GM19035 (cell line): ENCODE measurements at regions not wholly inside any gene's neighbourhood (a gene's known extent, or its start where the extent isn't known, plus 50 kb on each side); places are given as distances from the start of the nearest gene placed in this dataset.
A peak's percentile ranks its signal among the peaks of the same experiment; 100 is the strongest.

Source experiments
- ATAC-seq: cut with Tn5 transposase; IDR thresholded peaks from one replicate; pipeline ENCODE4 v1.9.1; 2021; ENCODE audit not compliant: unreplicated experiment

GRCh38 chr9:106724566-106724965 lies 138.4 kb upstream of the ZNF462 start:
- ATAC-seq, result no peak

GRCh38 chr9:106726070-106726815 lies 136.7 kb upstream of the ZNF462 start:
- no peak for ATAC-seq

DNA sequence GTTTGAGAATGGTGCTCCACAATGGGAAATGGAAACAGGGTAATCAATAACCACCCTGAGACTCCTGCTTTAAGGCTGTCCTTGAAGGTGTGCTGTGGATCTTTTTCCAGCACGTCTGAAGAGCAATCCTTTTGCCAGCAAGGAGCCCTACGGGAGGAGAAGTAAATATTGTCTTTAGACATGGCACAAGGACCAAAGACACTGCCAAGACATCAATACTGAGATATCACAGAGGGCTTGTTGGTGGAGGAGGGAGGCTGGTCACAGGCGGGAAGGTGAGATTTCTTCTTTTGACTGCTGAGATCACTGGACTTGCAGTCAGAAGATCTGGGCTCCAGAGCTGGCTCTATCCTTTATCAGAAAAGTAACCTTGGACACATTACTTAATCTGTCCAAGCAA lies 135.0 kb upstream of the ZNF462 start:
- ATAC-seq, result no peak

GRCh38 chr9:106728860-106729259 lies 134.1 kb upstream of the ZNF462 start:
- ATAC-seq, result no peak

DNA sequence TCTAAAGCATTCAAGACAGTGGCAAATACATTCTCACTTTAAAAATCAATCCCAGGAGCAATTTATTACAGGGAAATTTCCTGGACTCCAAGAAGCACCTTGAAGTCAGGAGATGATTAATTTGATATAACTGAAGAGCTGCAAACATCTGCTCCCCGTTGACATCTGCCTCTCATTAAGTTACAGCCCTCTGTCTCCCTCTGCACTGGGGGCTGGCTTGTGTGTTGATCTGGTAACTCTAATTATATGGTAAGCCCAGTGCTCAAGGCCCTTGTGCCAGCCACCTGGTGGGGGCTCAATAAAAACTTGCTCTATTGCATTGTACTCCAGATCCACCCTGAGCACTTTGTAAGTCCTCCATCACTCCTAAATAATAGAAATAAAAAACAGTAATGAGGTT lies 131.1 kb upstream of the ZNF462 start:
- no peak for ATAC-seq

DNA sequence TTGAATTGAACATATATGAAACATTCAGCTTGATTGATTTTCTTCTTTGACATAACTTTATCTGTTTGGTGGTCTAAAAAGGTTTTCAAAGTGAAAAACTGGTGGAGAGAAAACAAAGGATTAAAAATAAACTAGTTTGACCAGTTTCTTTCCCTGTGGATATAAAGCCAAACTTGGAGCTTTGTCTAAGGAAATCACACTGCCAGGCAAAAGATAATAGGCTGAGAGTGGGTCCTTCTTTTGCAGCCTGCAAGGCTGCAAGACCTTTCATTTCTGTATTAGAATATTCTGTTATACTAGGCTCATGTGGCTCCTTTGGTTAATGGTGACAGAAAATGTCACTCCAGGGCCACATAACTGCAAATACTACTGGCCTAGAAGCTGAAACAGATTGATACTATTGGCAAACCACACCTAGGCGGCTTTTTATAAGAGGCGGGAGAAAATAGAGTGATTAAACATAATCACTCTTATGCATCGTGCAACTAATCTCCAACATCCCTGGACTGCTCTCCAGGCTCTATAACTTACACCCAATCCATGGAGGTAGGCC lies 129.1 kb upstream of the ZNF462 start:
- ATAC-seq, result no peak

DNA sequence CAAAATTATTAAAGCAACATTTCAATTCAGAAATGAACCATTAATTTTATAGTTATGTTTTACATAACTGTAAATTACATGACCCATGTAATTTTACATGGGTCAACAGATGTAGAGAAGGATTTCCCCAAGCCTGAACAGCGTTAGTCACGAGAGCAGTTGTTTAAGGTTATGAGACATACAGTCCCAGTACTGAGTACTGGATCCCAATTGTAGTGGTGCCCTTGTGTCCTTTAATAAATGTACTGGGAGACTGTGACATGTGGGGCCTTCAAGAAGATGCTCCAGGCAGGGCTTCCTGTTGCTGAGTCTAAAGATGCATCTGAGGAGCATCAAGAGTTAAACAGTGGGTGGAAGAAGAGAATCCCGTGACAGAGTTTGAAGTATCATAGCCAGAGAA lies 125.5 kb upstream of the ZNF462 start:
- no peak for ATAC-seq

GRCh38 chr9:106738109-106738508 lies 124.9 kb upstream of the ZNF462 start:
- no peak for ATAC-seq

GRCh38 chr9:106745457-106745856 lies 117.5 kb upstream of the ZNF462 start:
- no peak for ATAC-seq

DNA sequence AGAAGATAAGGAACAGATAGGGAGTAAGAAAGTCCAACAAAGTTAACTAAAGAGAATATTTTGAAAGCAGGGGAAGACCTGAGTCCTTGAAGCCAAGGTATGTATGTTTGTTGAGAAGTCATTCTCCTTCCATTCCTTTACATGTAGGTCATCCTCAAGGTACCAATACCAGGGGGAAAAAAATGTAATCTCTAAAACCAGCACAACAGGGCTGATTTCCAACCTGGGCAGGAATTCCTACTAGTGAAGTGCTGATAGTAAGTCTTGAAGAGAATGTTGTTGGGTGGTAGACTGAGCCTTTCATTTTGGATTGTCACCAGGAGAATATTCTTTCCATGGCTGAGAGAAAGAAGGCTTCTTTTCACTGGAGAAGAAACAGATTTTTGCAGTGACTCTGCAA lies 117.1 kb upstream of the ZNF462 start:
- no peak for ATAC-seq

DNA sequence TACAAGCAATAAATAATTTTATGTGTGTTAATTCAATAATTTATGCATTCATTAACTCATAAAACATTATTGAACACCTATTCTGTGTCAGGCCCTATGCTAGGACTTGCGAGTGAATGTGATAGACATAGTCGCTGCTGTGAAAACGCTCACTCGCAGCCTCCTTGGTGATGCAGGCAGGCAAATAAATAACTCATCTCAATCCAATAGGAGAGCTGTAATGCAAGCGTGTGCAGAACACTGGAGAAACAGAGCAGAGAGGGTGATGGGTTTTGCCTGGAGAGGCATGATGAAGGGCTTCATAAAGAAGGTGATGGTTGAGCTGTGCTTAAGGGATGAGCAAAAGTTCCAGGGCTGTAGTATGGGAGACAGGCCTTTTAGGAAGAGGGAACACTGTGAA lies 111.3 kb upstream of the ZNF462 start:
- no peak for ATAC-seq

- no peak for ATAC-seq
Observed at GRCh38 chr9:106752581-106752980, 110.4 kb upstream of the ZNF462 start.

DNA sequence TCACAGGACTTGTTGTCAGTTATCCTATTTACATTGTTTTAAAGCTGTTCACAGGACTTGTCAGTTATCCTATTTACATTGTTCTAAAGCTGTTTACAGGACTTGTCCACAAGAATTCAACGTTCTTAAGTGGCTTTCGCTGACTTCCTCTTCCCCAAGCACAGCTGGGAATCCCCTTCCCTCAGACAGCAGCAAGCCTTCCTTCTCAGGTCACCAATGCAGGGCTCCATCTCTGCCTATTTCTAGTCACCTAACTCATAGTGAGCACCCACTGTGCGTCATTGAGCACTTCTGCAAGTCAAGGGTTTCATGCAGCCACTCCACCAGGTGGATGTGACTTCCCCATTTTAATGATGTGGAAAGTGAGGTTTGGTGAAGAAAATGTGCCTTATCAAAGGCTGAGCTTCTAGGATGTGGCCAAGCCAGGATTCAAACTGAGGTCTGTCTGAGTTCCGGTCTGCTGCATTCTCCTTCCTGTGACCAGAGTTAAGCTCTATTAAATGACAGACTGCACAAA lies 109.8 kb upstream of the ZNF462 start:
- peak; percentile 86 for ATAC-seq

DNA sequence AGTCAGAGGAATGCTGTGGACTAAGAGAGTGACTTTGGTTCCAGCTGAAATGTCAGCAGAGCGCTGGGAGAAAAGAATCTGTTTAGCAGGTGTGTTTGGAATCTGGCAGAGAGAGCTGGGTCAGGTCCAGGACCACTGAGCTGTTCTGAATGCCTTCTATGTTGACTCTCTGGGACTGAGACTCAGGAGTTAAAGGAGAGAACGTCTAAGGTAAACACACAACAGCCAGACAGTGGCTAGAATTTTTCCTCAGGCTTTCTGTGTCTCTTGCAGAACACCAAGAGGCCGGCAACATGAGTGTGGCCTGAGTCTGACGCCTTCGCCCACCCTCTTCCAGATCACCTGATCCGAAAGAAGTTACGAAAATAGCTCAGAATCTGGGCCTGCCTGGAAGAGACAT lies 107.2 kb upstream of the ZNF462 start:
- ATAC-seq, result no peak

GRCh38 chr9:106757514-106757913 lies 105.5 kb upstream of the ZNF462 start:
- ATAC-seq, result no peak

GRCh38 chr9:106758911-106759310 lies 104.1 kb upstream of the ZNF462 start:
- ATAC-seq, result peak; percentile 95

DNA sequence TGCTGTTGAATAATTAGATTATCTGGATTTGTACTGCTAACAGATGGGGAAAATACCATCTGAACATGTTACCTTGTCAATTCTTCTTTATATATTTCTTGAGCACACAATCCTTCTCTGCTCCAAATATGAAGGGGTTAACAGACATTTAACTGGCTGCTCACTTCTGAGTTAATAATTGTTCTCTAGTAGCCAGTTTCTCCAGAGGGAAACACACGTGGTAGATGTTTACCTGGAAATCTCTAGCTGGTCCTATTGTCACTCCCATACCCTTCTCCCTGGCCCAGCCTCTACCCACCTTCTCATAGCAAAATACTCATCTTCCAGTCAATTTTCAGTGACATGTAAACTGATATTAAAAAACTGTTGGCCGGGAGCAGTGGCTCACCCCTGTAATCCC lies 101.5 kb upstream of the ZNF462 start:
- no peak for ATAC-seq

GRCh38 chr9:106766616-106767015 lies 96.3 kb upstream of the ZNF462 start:
- ATAC-seq, result no peak

DNA sequence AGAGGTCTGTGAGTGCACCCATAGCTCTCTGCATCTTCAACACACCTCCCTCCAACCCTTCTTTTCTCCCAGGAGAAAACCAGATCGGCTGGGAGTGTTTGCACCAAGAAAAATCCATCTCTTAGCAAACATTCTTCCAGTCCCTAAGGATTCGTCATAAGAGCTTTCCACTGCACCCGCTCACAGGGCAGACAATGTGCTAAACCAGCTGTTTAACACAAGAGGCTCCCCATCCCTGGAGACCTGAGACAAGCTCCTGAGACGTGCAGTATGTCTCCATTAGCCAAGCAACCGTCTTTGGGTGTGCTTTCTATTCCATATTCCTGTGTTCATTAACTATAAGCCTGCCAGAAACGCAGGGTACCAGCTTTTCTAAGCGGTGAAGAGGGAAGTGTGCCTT lies 93.6 kb upstream of the ZNF462 start:
- no peak for ATAC-seq

DNA sequence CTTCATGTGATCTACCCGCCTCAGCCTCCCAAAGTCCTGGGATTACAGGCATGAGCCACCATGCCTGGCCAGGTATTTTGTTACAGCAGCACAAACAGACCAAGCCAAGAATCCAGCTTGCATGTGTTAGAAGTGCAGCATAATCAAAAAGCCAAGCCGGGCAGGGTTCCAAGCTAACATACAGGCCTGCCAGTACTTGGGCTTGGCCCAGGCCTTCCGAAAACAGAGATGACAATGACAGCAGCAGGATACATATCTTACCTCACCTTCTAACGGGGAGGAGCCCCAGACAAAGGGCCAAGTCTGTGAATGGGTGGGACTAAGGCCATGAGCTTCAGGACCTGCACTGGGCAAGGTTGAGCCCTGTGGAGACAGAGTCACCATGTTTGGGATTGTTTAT lies 91.4 kb upstream of the ZNF462 start:
- no peak for ATAC-seq

- no peak for ATAC-seq
Observed at GRCh38 chr9:106772523-106773290, 90.3 kb upstream of the ZNF462 start.

GRCh38 chr9:106773750-106774149 lies 89.2 kb upstream of the ZNF462 start:
- no peak for ATAC-seq
